ENCODE measurements at regions not wholly inside any gene's neighbourhood (a gene's known extent, or its start where the extent isn't known, plus 50 kb on each side); places are given as distances from the start of the nearest gene placed in this dataset.

GRCh38 chr17:77817953-77818352 lies 140.6 kb upstream of the TNRC6C start:
- Histone ChIP-seq H3K9me3 (ENCODE audit: control insufficient read depth in 4 of 4, low read length in 3 of 4) (no peaks in the 10 kb centered on the region), H3K9ac (ENCODE audit: low read depth in 1 of 2, low read length in 2 of 2) (no peak overlapping the region), H3K27ac (ENCODE audit: low read depth in 1 of 2, low read length in 2 of 2) (no peak overlapping the region), H3K4me1 (ENCODE audit: control insufficient read depth in 4 of 4, insufficient read depth in 4 of 4, low read length in 3 of 4) (no peaks in the 10 kb centered on the region), H3K27me3 (ENCODE audit: control insufficient read depth in 4 of 4, insufficient read depth in 4 of 4, low read length in 3 of 4) (peaks cover 0 to 5% (median 0%) of the 10 kb centered on the region in 4 donors), H3K36me3 (ENCODE audit: control insufficient read depth in 4 of 4, insufficient read depth in 3 of 4, low read depth in 1 of 4, low read length in 3 of 4) (no peaks in the 10 kb centered on the region), H3K4me3 (ENCODE audit: low read depth in 1 of 3, low read length in 3 of 3) (no peak overlapping the region)
- no peak for DNase-seq (ENCODE audit: low spot score)
- TF ChIP-seq FOXA1 (IDR thresholded peaks at IDR 0.05) (no peak), REST (IDR thresholded peaks at IDR 0.05) (no peak), RAD21 (IDR thresholded peaks at IDR 0.05) (no peak), FOXA2 (IDR thresholded peaks at IDR 0.05) (no peak), YY1 (IDR thresholded peaks at IDR 0.05) (no peak), SP1 (IDR thresholded peaks at IDR 0.05) (no peak), GABPA (IDR thresholded peaks at IDR 0.05 in 1 of 2, conservative IDR thresholded peaks at IDR 0.05 in 1 of 2) (no peak), CTCF (IDR thresholded peaks at IDR 0.05; ENCODE audit: low read depth, low read length, missing input control) (no peak)
- WGBS, result 88% methylated on average over 4 of the region's 4 CpGs

- Histone ChIP-seq H3K4me3 (ENCODE audit: low read depth in 1 of 3, low read length in 3 of 3) (no peak overlapping the region), H3K9ac (ENCODE audit: low read depth in 1 of 2, low read length in 2 of 2) (no peak overlapping the region), H3K4me1 (ENCODE audit: control insufficient read depth in 4 of 4, insufficient read depth in 4 of 4, low read length in 3 of 4) (no peaks in the 10 kb centered on the region), H3K27ac (ENCODE audit: low read depth in 1 of 2, low read length in 2 of 2) (no peak overlapping the region), H3K36me3 (ENCODE audit: control insufficient read depth in 4 of 4, insufficient read depth in 3 of 4, low read depth in 1 of 4, low read length in 3 of 4) (no peaks in the 10 kb centered on the region), H3K27me3 (ENCODE audit: control insufficient read depth in 4 of 4, insufficient read depth in 4 of 4, low read length in 3 of 4) (peaks cover 0 to 3% (median 0%) of the 10 kb centered on the region in 4 donors), H3K9me3 (ENCODE audit: control insufficient read depth in 4 of 4, low read length in 3 of 4) (no peaks in the 10 kb centered on the region)
- 68% methylated on average over 3 of the region's 3 CpGs for WGBS
- TF ChIP-seq CTCF (IDR thresholded peaks at IDR 0.05; ENCODE audit: low read depth, low read length, missing input control) (no peak), REST (IDR thresholded peaks at IDR 0.05) (no peak), TAF1 (conservative IDR thresholded peaks at IDR 0.05) (no peak), ZBTB33 (IDR thresholded peaks at IDR 0.05) (no peak), MAX (IDR thresholded peaks at IDR 0.05) (no peak), SP1 (IDR thresholded peaks at IDR 0.05) (no peak), JUND (IDR thresholded peaks at IDR 0.05) (no peak), FOXA2 (IDR thresholded peaks at IDR 0.05) (no peak)
- no peak for DNase-seq (ENCODE audit: low spot score)
These were observed 139.0 kb upstream of the TNRC6C start for GRCh38 chr17:77819497-77819896.

Data from liver (tissue), 8 donors.